ENCODE measurements at regions not wholly inside any gene's neighbourhood (a gene's known extent, or its start where the extent isn't known, plus 50 kb on each side); places are given as distances from the start of the nearest gene placed in this dataset.

DNA sequence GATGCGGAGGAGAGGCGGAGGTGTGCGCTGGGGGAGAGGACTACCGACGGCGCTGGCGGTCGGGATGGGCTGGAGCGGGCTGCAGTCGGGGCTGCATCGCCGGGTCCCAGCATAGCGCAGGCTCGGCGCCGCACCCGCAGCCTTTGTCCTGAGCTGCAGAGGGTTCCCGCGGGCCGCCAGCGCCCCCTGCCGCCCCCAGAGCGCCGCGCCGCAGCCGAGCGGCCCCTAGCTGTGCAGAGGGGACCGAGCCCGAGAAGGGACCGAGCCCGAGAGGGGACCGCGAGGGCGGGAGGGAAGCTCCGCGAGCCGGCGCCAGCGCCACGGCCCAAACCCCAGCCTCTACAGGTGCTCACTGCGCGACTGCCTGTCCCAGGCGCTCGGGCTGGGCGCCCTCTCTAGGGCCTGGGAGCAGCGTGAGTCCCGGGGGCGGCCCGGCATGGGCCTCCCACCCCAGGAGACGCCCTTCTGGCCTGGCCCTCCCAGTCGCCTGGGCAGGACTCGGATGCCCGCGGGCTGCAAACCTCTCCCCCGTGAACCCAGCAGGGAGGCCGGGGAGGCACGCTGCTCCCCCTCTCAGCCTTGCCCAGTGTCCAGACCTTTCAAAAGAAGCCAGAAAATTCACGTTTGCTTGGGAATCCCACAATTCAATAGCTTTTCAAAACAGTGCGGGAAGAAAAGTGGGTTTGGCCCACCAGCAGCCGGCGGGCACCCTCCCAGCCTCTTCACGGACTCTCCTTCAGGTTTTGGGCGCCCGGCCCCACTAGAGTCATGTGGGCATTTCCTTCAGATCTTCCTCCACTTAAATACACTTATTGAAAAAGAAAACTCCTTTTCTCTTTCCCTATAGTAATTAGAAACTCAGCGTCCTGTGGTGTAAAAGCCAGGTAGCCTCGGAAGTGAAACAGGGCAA lies 134.7 kb downstream of the TPRA1 start:
- no peak overlapping the region for H3K4me2 ChIP-seq (ENCODE audit: low read length)
- H3K36me3 ChIP-seq (ENCODE audit: insufficient read depth, low read length): no peaks in the 10 kb centered on the region
- H3F3A ChIP-seq (ENCODE audit: insufficient read depth, low read length): no peaks in the 10 kb centered on the region
- H3K9me3 ChIP-seq (ENCODE audit: low read length): no peaks in the 10 kb centered on the region
- no peaks in the 10 kb centered on the region for H3K79me2 ChIP-seq (ENCODE audit: insufficient read depth, low read length)
- no peak overlapping the region for H3K9ac ChIP-seq (ENCODE audit: low read length)
- H3K9me2 ChIP-seq (ENCODE audit: low read depth, low read length): no peaks in the 10 kb centered on the region
- H3K4me1 ChIP-seq (ENCODE audit: insufficient read depth, low read length, severe bottlenecking): no peaks in the 10 kb centered on the region
- no peak for TF ChIP-seq EZH2 (IDR thresholded peaks at IDR 0.05; ENCODE audit: borderline replicate concordance, low read length)
- TF ChIP-seq, protein P1, sequence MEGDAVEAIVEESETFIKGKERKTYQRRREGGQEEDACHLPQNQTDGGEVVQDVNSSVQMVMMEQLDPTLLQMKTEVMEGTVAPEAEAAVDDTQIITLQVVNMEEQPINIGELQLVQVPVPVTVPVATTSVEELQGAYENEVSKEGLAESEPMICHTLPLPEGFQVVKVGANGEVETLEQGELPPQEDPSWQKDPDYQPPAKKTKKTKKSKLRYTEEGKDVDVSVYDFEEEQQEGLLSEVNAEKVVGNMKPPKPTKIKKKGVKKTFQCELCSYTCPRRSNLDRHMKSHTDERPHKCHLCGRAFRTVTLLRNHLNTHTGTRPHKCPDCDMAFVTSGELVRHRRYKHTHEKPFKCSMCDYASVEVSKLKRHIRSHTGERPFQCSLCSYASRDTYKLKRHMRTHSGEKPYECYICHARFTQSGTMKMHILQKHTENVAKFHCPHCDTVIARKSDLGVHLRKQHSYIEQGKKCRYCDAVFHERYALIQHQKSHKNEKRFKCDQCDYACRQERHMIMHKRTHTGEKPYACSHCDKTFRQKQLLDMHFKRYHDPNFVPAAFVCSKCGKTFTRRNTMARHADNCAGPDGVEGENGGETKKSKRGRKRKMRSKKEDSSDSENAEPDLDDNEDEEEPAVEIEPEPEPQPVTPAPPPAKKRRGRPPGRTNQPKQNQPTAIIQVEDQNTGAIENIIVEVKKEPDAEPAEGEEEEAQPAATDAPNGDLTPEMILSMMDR (IDR thresholded peaks at IDR 0.05; ENCODE audit: low read length): peak; percentile 69
- no peak overlapping the region for H3K4me3 ChIP-seq (ENCODE audit: low read depth, low read length, poor library complexity, severe bottlenecking)
- no peak overlapping the region for H2AFZ ChIP-seq (ENCODE audit: low read length)
- H4K20me1 ChIP-seq (ENCODE audit: insufficient read depth, low read length): no peaks in the 10 kb centered on the region
- peaks cover 6% of the 10 kb centered on the region for H3K27me3 ChIP-seq (ENCODE audit: insufficient read depth, low read length)
- no peak overlapping the region for H3K27ac ChIP-seq (ENCODE audit: low read depth, low read length, poor library complexity, severe bottlenecking)

DNA sequence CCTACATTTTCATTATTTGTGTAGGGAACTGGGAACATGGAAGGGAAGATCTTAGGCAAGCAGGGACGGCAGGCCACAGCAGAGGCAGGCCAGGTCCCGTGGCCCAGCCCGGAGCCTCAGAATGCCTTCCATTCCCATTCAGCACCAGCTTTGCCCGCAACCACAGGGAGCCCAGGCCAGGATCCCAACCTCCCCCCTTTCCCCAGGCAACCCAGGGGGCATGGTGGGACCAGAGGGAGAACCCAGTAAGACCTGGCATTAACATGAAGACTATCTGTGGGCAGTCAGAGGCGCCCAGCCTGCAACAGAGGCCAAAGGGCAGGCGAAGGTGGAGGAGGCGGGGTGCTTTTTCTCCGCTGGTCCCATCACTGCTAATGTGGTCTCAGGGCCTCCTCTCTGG lies 135.6 kb downstream of the TPRA1 start:
- Histone ChIP-seq H4K20me1 (ENCODE audit: insufficient read depth, low read length) (no peaks in the 10 kb centered on the region), H3K9ac (ENCODE audit: low read length) (no peak overlapping the region), H3K4me3 (ENCODE audit: low read depth, low read length, poor library complexity, severe bottlenecking) (no peak overlapping the region), H3K4me1 (ENCODE audit: insufficient read depth, low read length, severe bottlenecking) (no peaks in the 10 kb centered on the region), H3K4me2 (ENCODE audit: low read length) (no peak overlapping the region), H3K27me3 (ENCODE audit: insufficient read depth, low read length) (peaks cover 6% of the 10 kb centered on the region), H2AFZ (ENCODE audit: low read length) (no peak overlapping the region), H3K27ac (ENCODE audit: low read depth, low read length, poor library complexity, severe bottlenecking) (no peak overlapping the region), H3K79me2 (ENCODE audit: insufficient read depth, low read length) (no peaks in the 10 kb centered on the region), H3K9me2 (ENCODE audit: low read depth, low read length) (no peaks in the 10 kb centered on the region), H3K9me3 (ENCODE audit: low read length) (no peaks in the 10 kb centered on the region), H3F3A (ENCODE audit: insufficient read depth, low read length) (no peaks in the 10 kb centered on the region), H3K36me3 (ENCODE audit: insufficient read depth, low read length) (no peaks in the 10 kb centered on the region)
- TF ChIP-seq, protein P1 (IDR thresholded peaks at IDR 0.05; ENCODE audit: low read length): no peak
- no peak for TF ChIP-seq EZH2 (IDR thresholded peaks at IDR 0.05; ENCODE audit: borderline replicate concordance, low read length)

DNA sequence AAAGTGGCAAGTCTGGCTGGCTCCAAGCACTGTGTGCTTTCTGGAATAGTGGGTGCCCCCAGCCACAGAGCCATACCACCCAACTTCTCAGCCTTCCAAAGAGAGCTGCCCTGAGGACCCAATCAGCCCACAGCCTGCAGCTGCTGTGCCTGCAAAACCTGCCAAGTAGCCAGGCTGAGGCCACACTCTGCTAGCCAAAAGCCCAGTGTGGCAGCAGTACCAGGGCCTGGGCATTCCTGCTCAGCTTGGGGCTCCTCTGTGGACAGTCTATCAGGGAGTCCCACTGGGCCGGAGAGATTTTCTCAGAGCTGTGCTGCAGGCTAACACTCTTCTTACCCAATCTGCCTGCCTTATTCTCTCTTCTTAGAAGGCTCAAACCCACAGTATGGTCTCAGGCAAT lies 136.5 kb downstream of the TPRA1 start:
- H4K20me1 ChIP-seq (ENCODE audit: insufficient read depth, low read length): no peaks in the 10 kb centered on the region
- no peaks in the 10 kb centered on the region for H3K36me3 ChIP-seq (ENCODE audit: insufficient read depth, low read length)
- H3K4me2 ChIP-seq (ENCODE audit: low read length): no peak overlapping the region
- no peak overlapping the region for H3K4me3 ChIP-seq (ENCODE audit: low read depth, low read length, poor library complexity, severe bottlenecking)
- H3K27me3 ChIP-seq (ENCODE audit: insufficient read depth, low read length): peaks cover 6% of the 10 kb centered on the region
- no peaks in the 10 kb centered on the region for H3K9me2 ChIP-seq (ENCODE audit: low read depth, low read length)
- H2AFZ ChIP-seq (ENCODE audit: low read length): no peak overlapping the region
- no peaks in the 10 kb centered on the region for H3K4me1 ChIP-seq (ENCODE audit: insufficient read depth, low read length, severe bottlenecking)
- TF ChIP-seq, protein P1 (IDR thresholded peaks at IDR 0.05; ENCODE audit: low read length): no peak
- TF ChIP-seq EZH2 (IDR thresholded peaks at IDR 0.05; ENCODE audit: borderline replicate concordance, low read length): no peak
- no peaks in the 10 kb centered on the region for H3F3A ChIP-seq (ENCODE audit: insufficient read depth, low read length)
- no peak overlapping the region for H3K9ac ChIP-seq (ENCODE audit: low read length)
- no peaks in the 10 kb centered on the region for H3K79me2 ChIP-seq (ENCODE audit: insufficient read depth, low read length)
- no peaks in the 10 kb centered on the region for H3K9me3 ChIP-seq (ENCODE audit: low read length)
- no peak overlapping the region for H3K27ac ChIP-seq (ENCODE audit: low read depth, low read length, poor library complexity, severe bottlenecking)

Measured in OCI-LY1 (cell line).